PC-3 (cell line): ENCODE measurements at regions not wholly inside any gene's neighbourhood (a gene's known extent, or its start where the extent isn't known, plus 50 kb on each side); places are given as distances from the start of the nearest gene placed in this dataset.

Experiments used
- ATAC-seq: fragments of 200-7000 bp; cut with Tn5 transposase; 2 replicates; pipeline ENCODE4 v1.9.1; 2020; ENCODE audit warnings: mild to moderate bottlenecking, moderate library complexity
- BruUV-seq: library from RNA; stranded (reverse); fragments of 400-500 nt; replicated peaks from 2 replicates; lab custom pipeline; 2021; lab: Mats Ljungman, UMichigan
- CTCF ChIA-PET: fragments of 300-600 bp; sonication (Branson Sonifier 250); formaldehyde crosslinking; loops from one replicate; lab custom pipeline; 2022; ENCODE audit warnings: antibody characterized with exemption; lab: Charles Lee
- POLR2A ChIA-PET: fragments of 300-600 bp; sonication (Branson Sonifier 250); formaldehyde crosslinking; loops from one replicate; lab custom pipeline; 2022; ENCODE audit warnings: antibody characterized with exemption; ENCODE audit not compliant: unreplicated experiment; lab: Charles Lee
- DNase-seq: peaks from one replicate; pipeline ENCODE4 v3.0.0-alpha.2; 2015
- H2AFZ ChIP-seq: fragments of 300-600 bp; sonication (generic); 2 replicates; pipeline ENCODE4 v1.6.0; 2016; ENCODE audit warnings: antibody characterized with exemption, low read length
- H3F3A ChIP-seq: fragments of 300-600 bp; sonication (generic); one replicate; pipeline ENCODE4 v1.6.0; 2017; ENCODE audit warnings: antibody characterized with exemption, low read length, control low read depth, mild to moderate bottlenecking; ENCODE audit not compliant: unreplicated experiment
- H3K27ac ChIP-seq: fragments of 300-600 bp; sonication (generic); 2 replicates; pipeline ENCODE4 v1.5.1; 2016; ENCODE audit warnings: mild to moderate bottlenecking, low read length
- H3K27me3 ChIP-seq: fragments of 300-600 bp; sonication (generic); 2 replicates; pipeline ENCODE4 v1.6.1; 2016; ENCODE audit warnings: low read length, mixed read lengths
- H3K36me3 ChIP-seq: fragments of 300-600 bp; sonication (generic); 2 replicates; pipeline ENCODE4 v1.6.1; 2016; ENCODE audit warnings: low read depth, mixed run types, low read length, mixed read lengths
- H3K4me1 ChIP-seq: fragments of 300-600 bp; sonication (generic); 2 replicates; pipeline ENCODE4 v1.5.1; 2016; ENCODE audit warnings: low read length; ENCODE audit not compliant: insufficient read depth
- H3K4me2 ChIP-seq: fragments of 300-600 bp; sonication (generic); 2 replicates; pipeline ENCODE4 v1.6.0; 2016; ENCODE audit warnings: low read length
- H3K4me3 ChIP-seq: fragments of 300-600 bp; sonication (generic); 2 replicates; pipeline ENCODE4 v1.5.1; 2016; ENCODE audit warnings: mild to moderate bottlenecking, low read length, mixed read lengths
- H3K79me2 ChIP-seq: fragments of 300-600 bp; sonication (generic); 2 replicates; pipeline ENCODE4 v1.6.1; 2017; ENCODE audit warnings: low read length, mixed read lengths
- H3K9ac ChIP-seq: fragments of 300-600 bp; sonication (generic); 2 replicates; pipeline ENCODE4 v1.6.0; 2016; ENCODE audit warnings: mild to moderate bottlenecking, low read length
- H3K9me2 ChIP-seq: fragments of 300-600 bp; sonication (generic); replicated peaks from 2 replicates; pipeline ENCODE4 v1.6.1; 2016; ENCODE audit warnings: mixed run types, low read length, mixed read lengths
- H3K9me3 ChIP-seq: fragments of 300-600 bp; sonication (generic); 2 replicates; pipeline ENCODE4 v1.6.1; 2016; ENCODE audit warnings: low read length, mixed read lengths
- H4K20me1 ChIP-seq: fragments of 300-600 bp; sonication (generic); 2 replicates; pipeline ENCODE4 v1.6.1; 2016; ENCODE audit warnings: low read length, mixed read lengths
- CTCF ChIP-seq: fragments of 300-600 bp; sonication (generic); conservative IDR thresholded peaks from 2 replicates; pipeline ENCODE4 v1.5.1; 2017; ENCODE audit warnings: antibody characterized with exemption, low read depth, mild to moderate bottlenecking, low read length
- EZH2 ChIP-seq: fragments of 300-600 bp; sonication (generic); IDR thresholded peaks from one replicate; pipeline ENCODE4 v1.6.1; 2017; ENCODE audit warnings: antibody characterized with exemption, mild to moderate bottlenecking, low read length; ENCODE audit not compliant: unreplicated experiment
- EZH2phosphoT487 ChIP-seq: fragments of 300-600 bp; sonication (generic); IDR thresholded peaks from 2 replicates; pipeline ENCODE4 v1.6.1; 2018; ENCODE audit warnings: mild to moderate bottlenecking, antibody characterized with exemption, low read length, borderline replicate concordance
- intact Hi-C: fragments of 100-400 bp; cut with micrococcal nuclease; formaldehyde crosslinking; loops from 2 replicates; pipeline ENCODE4 v1.9.0; 2023

- Histone ChIP-seq H3F3A (no peaks in the 10 kb centered on the region), H3K36me3 (no peaks in the 10 kb centered on the region), H3K4me2 (no peak overlapping the region), H3K4me1 (no peaks in the 10 kb centered on the region), H3K9ac (no peak overlapping the region), H3K4me3 (no peak overlapping the region), H3K9me2 (no peaks in the 10 kb centered on the region), H3K27ac (no peak overlapping the region), H4K20me1 (no peaks in the 10 kb centered on the region), H2AFZ (no peak overlapping the region), H3K9me3 (no peaks in the 10 kb centered on the region), H3K27me3 (no peaks in the 10 kb centered on the region), H3K79me2 (no peaks in the 10 kb centered on the region)
- BruUV-seq = no TSS peak
- POLR2A ChIA-PET = no interaction called here
- CTCF ChIA-PET = no interaction called here
- DNase-seq (no peak), ATAC-seq (no peak)
- no peak for TF ChIP-seq CTCF
- no peak for TF ChIP-seq EZH2
- TF ChIP-seq EZH2phosphoT487 = no peak
- intact Hi-C loops = no loop called here
Observed at GRCh38 chr16:86697715-86698114, 119.4 kb downstream of the FOXL1 start.

DNA sequence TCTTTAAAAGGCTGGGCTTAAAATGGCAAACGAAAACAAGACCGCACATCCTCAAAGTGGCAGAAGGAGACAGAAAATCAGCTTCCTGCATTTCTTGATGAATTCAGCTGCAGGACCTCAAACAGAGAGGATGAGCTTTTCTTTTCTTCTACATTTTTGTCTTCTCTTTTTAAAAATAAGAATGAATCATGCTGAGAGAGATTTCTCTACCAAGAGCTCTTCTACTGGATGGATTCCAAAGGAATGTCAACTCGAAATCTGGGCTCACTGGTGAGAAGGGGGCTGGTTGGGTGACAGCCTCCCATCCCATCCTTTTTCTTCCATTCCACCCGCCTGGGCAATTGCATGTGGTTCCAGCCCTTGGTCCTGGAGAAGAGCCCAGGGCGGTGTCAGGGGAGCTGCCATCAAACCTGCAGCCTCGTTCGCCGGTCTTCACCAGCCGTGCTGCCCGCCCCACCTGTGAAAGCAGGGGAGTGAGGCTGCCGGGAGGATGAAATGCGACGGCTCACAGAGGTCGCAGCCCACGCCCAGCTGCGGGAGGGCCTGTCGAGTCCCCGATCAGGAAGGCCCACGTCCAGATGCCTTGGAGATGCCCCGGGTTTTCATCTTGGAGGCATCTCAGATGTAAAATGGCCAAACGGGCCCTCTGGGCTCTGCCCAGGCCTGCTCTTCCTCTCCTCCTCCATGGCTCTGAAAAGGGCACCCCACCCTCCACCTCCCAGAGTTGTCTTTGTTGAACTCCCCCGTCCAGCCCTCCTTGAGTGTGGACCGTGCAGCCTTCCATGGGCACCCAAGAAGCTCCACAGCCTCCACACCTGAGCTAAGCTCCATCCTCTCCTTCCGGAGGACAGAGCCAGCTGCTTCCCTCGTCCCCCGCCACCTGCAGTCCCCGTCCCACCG is 121.9 kb downstream of the FOXL1 start:
- Histone ChIP-seq H3K9ac (no peak overlapping the region), H2AFZ (no peak overlapping the region), H3K27ac (no peak overlapping the region), H3K27me3 (no peaks in the 10 kb centered on the region), H3F3A (no peaks in the 10 kb centered on the region), H3K9me2 (no peaks in the 10 kb centered on the region), H3K4me3 (no peak overlapping the region), H3K36me3 (no peaks in the 10 kb centered on the region), H3K79me2 (no peaks in the 10 kb centered on the region), H4K20me1 (no peaks in the 10 kb centered on the region), H3K9me3 (no peaks in the 10 kb centered on the region), H3K4me2 (no peak overlapping the region), H3K4me1 (no peaks in the 10 kb centered on the region)
- ATAC-seq (no peak), DNase-seq (no peak)
- intact Hi-C loops = no loop called here
- ChIA-PET POLR2A (no interaction called here), CTCF (interaction anchor here (0.6 kb wide), 1 partner anchor 253 kb away, joined by 4 read pairs; no protein-coding TSS in a partner anchor)
- no peak for TF ChIP-seq CTCF
- TF ChIP-seq EZH2 = no peak
- no peak for TF ChIP-seq EZH2phosphoT487
- BruUV-seq = no TSS peak
